DMS114 treated with DMSO at 0.1 percent for 48 hours (cell line): ENCODE measurements at regions not wholly inside any gene's neighbourhood (a gene's known extent, or its start where the extent isn't known, plus 50 kb on each side); places are given as distances from the start of the nearest gene placed in this dataset.

Source experiments
- DNase-seq: peaks from one replicate; lab custom pipeline; 2025; ENCODE audit not compliant: unreplicated experiment; lab: John Stamatoyannopoulos, UW

- DNase-seq = no peak
Observed at GRCh38 chr3:56870436-56870835, 68.7 kb upstream of the ARHGEF3 start.

- DNase-seq = no peak
Observed at GRCh38 chr3:56869157-56869889, 67.6 kb upstream of the ARHGEF3 start.

GRCh38 chr3:56868706-56869105 lies 67.0 kb upstream of the ARHGEF3 start:
- DNase-seq = no peak

- no peak for DNase-seq
Observed at GRCh38 chr3:56867671-56868070, 65.9 kb upstream of the ARHGEF3 start.

GRCh38 chr3:56864918-56865524 lies 63.3 kb upstream of the ARHGEF3 start:
- no peak for DNase-seq

GRCh38 chr3:56864090-56864489 lies 62.3 kb upstream of the ARHGEF3 start:
- DNase-seq = no peak

GRCh38 chr3:56862352-56863062 lies 60.8 kb upstream of the ARHGEF3 start:
- no peak for DNase-seq

GRCh38 chr3:56861511-56861910 lies 59.8 kb upstream of the ARHGEF3 start:
- no peak for DNase-seq

- no peak for DNase-seq
Observed at GRCh38 chr3:56860939-56861338, 59.2 kb upstream of the ARHGEF3 start.

GRCh38 chr3:56860351-56860750 lies 58.6 kb upstream of the ARHGEF3 start:
- DNase-seq = no peak

- no peak for DNase-seq
Observed at GRCh38 chr3:56858331-56858730, 56.6 kb upstream of the ARHGEF3 start.

DNA sequence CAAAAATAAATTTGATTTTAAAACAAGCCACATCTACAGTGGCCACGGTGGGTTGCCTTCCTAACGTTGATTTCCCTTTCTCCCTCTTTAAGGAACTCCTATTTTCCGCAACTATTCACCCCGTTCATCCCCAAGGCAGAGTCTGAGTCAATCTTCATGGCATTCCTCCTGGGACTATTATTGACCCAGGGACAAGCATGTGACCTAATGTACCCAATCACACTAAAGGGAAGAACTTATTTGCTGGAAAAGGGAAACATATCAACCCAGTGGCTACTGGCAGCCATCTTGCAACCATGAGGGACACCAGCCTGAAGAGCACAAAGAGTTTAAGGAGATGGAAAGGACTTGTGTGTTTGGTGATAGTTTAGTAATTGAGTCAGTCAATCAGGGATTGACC lies 55.4 kb upstream of the ARHGEF3 start:
- no peak for DNase-seq

GRCh38 chr3:56856752-56857151 lies 55.0 kb upstream of the ARHGEF3 start:
- DNase-seq = no peak

- no peak for DNase-seq
Observed at GRCh38 chr3:56855856-56856512, 54.2 kb upstream of the ARHGEF3 start.

DNA sequence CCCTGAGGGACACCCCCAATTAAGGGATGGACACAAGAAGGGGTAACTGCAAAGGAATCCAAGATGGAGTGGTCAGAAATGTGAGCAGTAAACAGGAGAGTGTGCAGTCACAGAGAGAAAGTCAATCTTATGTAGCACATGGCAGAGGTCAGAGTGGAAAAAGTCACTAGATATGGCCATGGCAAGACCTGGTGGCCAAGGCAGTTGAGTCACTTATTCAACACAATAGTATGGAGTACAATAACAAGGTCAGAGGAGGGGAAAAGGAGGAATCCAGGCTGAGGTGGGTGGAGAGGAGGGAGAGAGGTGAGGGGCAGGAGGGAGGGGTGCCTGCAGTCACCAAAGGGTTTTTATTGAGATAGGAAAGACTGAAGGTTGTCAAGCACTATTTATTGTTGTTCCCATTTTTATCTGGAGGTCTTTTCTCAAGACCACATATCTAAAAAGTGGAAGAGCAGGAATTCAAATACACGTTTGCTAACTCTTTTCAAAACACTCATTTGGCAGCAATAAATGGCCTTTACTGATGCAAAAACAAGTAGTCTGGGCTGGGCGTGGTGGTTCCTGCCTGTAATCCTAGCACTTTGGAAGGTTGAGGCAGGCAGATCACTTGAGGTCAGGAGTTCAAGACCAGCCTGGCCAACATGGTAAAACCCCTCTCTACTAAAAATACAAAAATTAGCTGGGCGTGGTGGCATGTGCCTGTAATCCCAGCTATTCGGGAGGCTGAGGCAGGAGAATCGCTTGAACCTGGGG lies 53.3 kb upstream of the ARHGEF3 start:
- no peak for DNase-seq

DNA sequence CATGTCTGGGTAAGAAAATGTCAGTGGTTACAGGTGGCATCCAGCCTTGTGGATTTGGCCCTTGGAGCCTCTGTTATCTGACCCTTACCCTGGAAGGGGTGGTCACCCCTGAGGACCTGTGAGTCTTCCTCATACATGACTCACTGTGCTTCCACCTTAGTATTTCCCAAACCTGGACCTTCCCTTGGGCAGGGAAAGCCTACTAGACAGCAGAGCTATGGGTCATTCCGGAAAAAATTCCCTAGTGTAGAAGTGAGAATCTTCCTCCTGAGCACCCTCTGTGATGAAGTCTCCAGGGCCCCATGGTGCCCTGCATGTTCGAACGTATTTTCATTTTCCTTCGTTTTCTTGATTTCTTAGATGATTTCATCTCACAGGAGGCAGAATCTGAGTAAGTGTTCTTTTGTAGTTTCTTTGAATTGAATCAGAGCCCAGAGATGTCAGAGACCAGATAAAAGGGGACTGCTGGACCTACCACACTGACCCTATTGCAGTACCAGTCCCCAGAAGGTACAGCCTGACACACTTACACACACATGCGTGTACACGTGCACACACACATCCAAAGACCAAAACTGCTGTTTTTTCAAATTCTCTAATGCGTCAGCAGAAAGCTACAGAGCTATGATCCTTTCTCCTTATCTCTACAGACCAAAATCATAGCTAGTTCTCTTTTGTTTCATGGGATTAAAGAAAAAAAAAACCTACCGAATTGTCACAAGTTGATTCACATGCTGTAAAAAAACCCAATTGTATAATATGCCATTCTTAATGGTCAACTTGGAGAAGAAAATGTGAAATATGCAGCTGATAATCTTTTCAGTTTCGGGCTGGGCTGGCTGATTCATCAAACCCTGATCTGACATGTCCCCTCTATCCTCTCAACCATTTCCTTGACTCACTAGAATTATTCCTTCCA lies 50.5 kb upstream of the ARHGEF3 start:
- DNase-seq = no peak
